GM06990 (cell line): ENCODE measurements at regions not wholly inside any gene's neighbourhood (a gene's known extent, or its start where the extent isn't known, plus 50 kb on each side); places are given as distances from the start of the nearest gene placed in this dataset.

Experiments
- DNase-seq: peaks from one replicate; pipeline ENCODE4 v3.0.0-alpha.2; 2011; ENCODE audit not compliant: insufficient read length; ENCODE audit errors: extremely low read depth
- H3K27me3 ChIP-seq: replicated peaks from 2 replicates; pipeline ENCODE4 v1.6.0; 2011; ENCODE audit warnings: low read length; ENCODE audit not compliant: control insufficient read depth, insufficient read depth
- H3K36me3 ChIP-seq: 2 replicates; pipeline ENCODE4 v1.5.1; 2011; ENCODE audit warnings: low read length; ENCODE audit not compliant: control insufficient read depth, insufficient read depth
- H3K4me3 ChIP-seq: replicated peaks from 2 replicates; pipeline ENCODE4 v1.5.1; 2011; ENCODE audit warnings: low read depth, mild to moderate bottlenecking, control low read depth, low read length
- CTCF ChIP-seq: IDR thresholded peaks from 2 replicates; pipeline ENCODE4 v1.5.1; 2011; ENCODE audit warnings: low read length, control low read depth, mild to moderate bottlenecking, inconsistent platforms; ENCODE audit not compliant: insufficient read depth, poor library complexity, severe bottlenecking

- Histone ChIP-seq H3K27me3 (no peaks in the 10 kb centered on the region), H3K36me3 (no peaks in the 10 kb centered on the region; the same call in 1 of the 2 replicates), H3K4me3 (no peak overlapping the region)
- DNase-seq, result no peak
- no peak for TF ChIP-seq CTCF
Measured at GRCh38 chr14:75374911-75375310, 52.9 kb upstream of the JDP2 start.

GRCh38 chr14:75375983-75376382 lies 51.8 kb upstream of the JDP2 start:
- no peak for DNase-seq
- Histone ChIP-seq H3K27me3 (no peaks in the 10 kb centered on the region), H3K36me3 (no peaks in the 10 kb centered on the region; the same call in 1 of the 2 replicates), H3K4me3 (no peak overlapping the region)
- no peak for TF ChIP-seq CTCF
